Osteoblast (primary cell): ENCODE measurements at regions not wholly inside any gene's neighbourhood (a gene's known extent, or its start where the extent isn't known, plus 50 kb on each side); places are given as distances from the start of the nearest gene placed in this dataset.

Source experiments
- DNase-seq: peaks from one replicate; pipeline ENCODE4 v3.0.0; 2011; ENCODE audit warnings: low spot score, mixed read lengths; ENCODE audit not compliant: insufficient read length; ENCODE audit errors: missing footprints
- H2AFZ ChIP-seq: 2 replicates; pipeline ENCODE4 v1.6.0; 2011; ENCODE audit warnings: mild to moderate bottlenecking, low read length
- H3K27ac ChIP-seq: 2 replicates; pipeline ENCODE4 v1.5.1; 2011; ENCODE audit warnings: mild to moderate bottlenecking, low read depth, low read length, moderate library complexity
- H3K27me3 ChIP-seq: 2 replicates; pipeline ENCODE4 v1.6.0; 2012; ENCODE audit warnings: mild to moderate bottlenecking, control low read depth, inconsistent platforms, low read length, moderate library complexity; ENCODE audit not compliant: insufficient read depth
- H3K36me3 ChIP-seq: 2 replicates; pipeline ENCODE4 v1.5.1; 2011; ENCODE audit warnings: mild to moderate bottlenecking, low read length, control low read depth, moderate library complexity; ENCODE audit not compliant: insufficient read depth
- H3K4me1 ChIP-seq: 2 replicates; pipeline ENCODE4 v1.5.1; 2011; ENCODE audit warnings: mild to moderate bottlenecking, low read length, control low read depth, moderate library complexity; ENCODE audit not compliant: insufficient read depth
- H3K4me2 ChIP-seq: 2 replicates; pipeline ENCODE4 v1.6.0; 2011; ENCODE audit warnings: mild to moderate bottlenecking, low read length; ENCODE audit not compliant: insufficient read depth
- H3K4me3 ChIP-seq: fragments of 200-600 bp; sonication (generic); 3 replicates; pipeline ENCODE4 v1.5.1; 2012; ENCODE audit warnings: mild to moderate bottlenecking, low read length, inconsistent platforms; ENCODE audit not compliant: insufficient read depth
- H3K79me2 ChIP-seq: 2 replicates; pipeline ENCODE4 v1.6.0; 2012; ENCODE audit warnings: mild to moderate bottlenecking, low read length, control low read depth, inconsistent platforms; ENCODE audit not compliant: insufficient read depth
- H3K9me3 ChIP-seq: 2 replicates; pipeline ENCODE4 v1.5.1; 2011; ENCODE audit warnings: low read depth, low read length, control low read depth
- H4K20me1 ChIP-seq: 2 replicates; pipeline ENCODE4 v1.6.0; 2012; ENCODE audit warnings: mild to moderate bottlenecking, low read length, control low read depth; ENCODE audit not compliant: insufficient read depth
- CTCF ChIP-seq: IDR thresholded peaks from 2 replicates; pipeline ENCODE4 v1.5.1; 2011; ENCODE audit warnings: mild to moderate bottlenecking, low read depth, low read length, moderate library complexity; ENCODE audit errors: extremely low read depth

DNA sequence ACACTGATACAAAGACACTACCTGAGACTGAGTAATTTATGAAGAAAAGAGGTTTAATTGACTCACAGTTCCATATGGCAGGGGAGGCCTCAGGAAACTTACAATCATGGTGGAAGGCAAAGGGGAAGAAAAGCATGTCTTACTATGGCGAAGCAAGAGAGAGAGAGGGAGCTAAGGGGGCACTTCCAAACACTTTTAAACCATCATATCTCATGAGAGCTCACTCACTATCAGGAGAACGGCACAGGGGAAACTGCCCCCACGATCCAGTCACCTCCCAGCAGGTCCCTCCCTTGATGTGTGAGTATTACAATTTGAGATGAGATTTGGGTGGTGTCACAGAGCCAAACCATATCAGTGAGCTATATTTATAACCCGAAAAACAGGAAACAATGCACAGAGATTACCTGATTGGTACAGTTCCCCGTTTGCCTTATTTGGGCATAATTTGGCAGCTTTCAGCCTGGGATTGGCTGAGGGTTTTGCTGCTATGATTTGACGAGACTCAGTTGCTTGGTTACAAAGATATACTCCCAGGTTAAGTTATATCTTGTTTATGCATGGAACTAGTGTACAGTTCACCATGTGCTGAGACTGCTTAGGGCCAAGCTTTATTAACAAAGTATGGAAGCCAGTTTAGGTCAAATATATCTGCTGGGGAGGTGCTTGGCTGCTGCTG is 184.2 kb downstream of the NR2F2 start:
- no peaks in the 10 kb centered on the region for H3K4me1 ChIP-seq
- H4K20me1 ChIP-seq, result no peaks in the 10 kb centered on the region
- H3K27ac ChIP-seq, result no peak overlapping the region
- H3K4me2 ChIP-seq, result no peak overlapping the region
- H3K9me3 ChIP-seq, result no peaks in the 10 kb centered on the region
- H3K36me3 ChIP-seq, result no peaks in the 10 kb centered on the region
- TF ChIP-seq CTCF, result no peak
- no peak overlapping the region for H2AFZ ChIP-seq
- no peaks in the 10 kb centered on the region for H3K79me2 ChIP-seq
- H3K4me3 ChIP-seq, result no peak overlapping the region
- H3K27me3 ChIP-seq, result no peaks in the 10 kb centered on the region
- DNase-seq, result no peak

DNA sequence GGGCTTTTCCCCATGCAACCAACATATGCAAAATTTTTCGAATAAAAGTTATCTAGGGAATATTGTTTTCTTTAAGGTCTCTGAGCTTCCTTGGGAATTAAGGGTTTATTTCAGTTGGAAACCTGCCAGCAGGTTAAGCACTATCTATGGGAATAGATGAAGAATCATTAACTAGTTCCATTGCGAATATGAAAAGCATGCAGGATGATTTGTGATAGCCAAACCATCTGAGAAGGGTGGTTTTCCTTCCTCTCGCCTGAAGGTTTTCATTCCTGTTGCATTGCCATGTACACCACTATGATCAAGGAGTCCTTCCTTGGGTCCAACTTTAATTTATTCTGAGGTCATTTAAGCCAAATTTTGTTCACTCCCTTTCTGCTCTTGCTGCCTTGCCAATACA is 184.9 kb downstream of the NR2F2 start:
- H3K9me3 ChIP-seq, result no peaks in the 10 kb centered on the region
- no peaks in the 10 kb centered on the region for H3K79me2 ChIP-seq
- no peak for DNase-seq
- no peak overlapping the region for H3K27ac ChIP-seq
- no peaks in the 10 kb centered on the region for H3K27me3 ChIP-seq
- no peak overlapping the region for H3K4me3 ChIP-seq
- no peak overlapping the region for H3K4me2 ChIP-seq
- no peak overlapping the region for H2AFZ ChIP-seq
- no peaks in the 10 kb centered on the region for H4K20me1 ChIP-seq
- H3K36me3 ChIP-seq, result no peaks in the 10 kb centered on the region
- H3K4me1 ChIP-seq, result no peaks in the 10 kb centered on the region
- no peak for TF ChIP-seq CTCF

DNA sequence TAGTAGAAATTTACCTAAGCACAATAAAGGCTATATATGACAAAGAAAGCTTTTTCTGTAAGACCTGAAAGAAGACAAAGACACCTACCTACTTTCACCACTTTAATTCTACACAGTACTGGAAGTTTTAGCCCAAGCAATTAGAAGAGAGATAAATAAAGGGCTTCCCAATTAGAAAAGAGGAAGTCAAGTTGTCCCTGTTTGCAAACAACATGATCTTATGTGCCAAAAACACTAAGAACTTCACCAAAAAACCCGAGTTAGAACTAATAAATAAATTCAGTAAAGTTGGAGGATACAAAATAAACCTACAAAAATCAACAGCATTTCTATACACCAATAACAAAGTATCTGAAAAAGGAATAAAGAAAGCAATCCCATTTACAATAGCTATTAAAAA is 190.9 kb downstream of the NR2F2 start:
- no peaks in the 10 kb centered on the region for H3K4me1 ChIP-seq
- no peaks in the 10 kb centered on the region for H3K36me3 ChIP-seq
- no peak overlapping the region for H3K4me3 ChIP-seq
- no peak for TF ChIP-seq CTCF
- H4K20me1 ChIP-seq, result no peaks in the 10 kb centered on the region
- no peaks in the 10 kb centered on the region for H3K79me2 ChIP-seq
- DNase-seq, result no peak
- no peak overlapping the region for H3K4me2 ChIP-seq
- no peak overlapping the region for H2AFZ ChIP-seq
- no peak overlapping the region for H3K27ac ChIP-seq
- peaks cover 2% of the 10 kb centered on the region for H3K9me3 ChIP-seq
- H3K27me3 ChIP-seq, result no peaks in the 10 kb centered on the region

GRCh38 chr15:96524676-96525417 is 194.3 kb downstream of the NR2F2 start:
- H3K36me3 ChIP-seq, result no peaks in the 10 kb centered on the region
- peaks cover 2% of the 10 kb centered on the region for H3K9me3 ChIP-seq
- H3K4me2 ChIP-seq, result no peak overlapping the region
- no peak for DNase-seq
- no peaks in the 10 kb centered on the region for H4K20me1 ChIP-seq
- H3K79me2 ChIP-seq, result no peaks in the 10 kb centered on the region
- H3K4me3 ChIP-seq, result no peak overlapping the region
- no peak for TF ChIP-seq CTCF
- H3K4me1 ChIP-seq, result no peaks in the 10 kb centered on the region
- H2AFZ ChIP-seq, result no peak overlapping the region
- no peaks in the 10 kb centered on the region for H3K27me3 ChIP-seq
- no peak overlapping the region for H3K27ac ChIP-seq
